Fibroblast of skin of back (primary cell): ENCODE measurements at regions not wholly inside any gene's neighbourhood (a gene's known extent, or its start where the extent isn't known, plus 50 kb on each side); places are given as distances from the start of the nearest gene placed in this dataset.
"Not testable (repeated sequence)": the region's sequence is repeated elsewhere in the genome, so short reads cannot be mapped to it uniquely, and the experiment has no call there.

Experiments
- DNase-seq: peaks from one replicate; pipeline ENCODE4 v3.0.0-alpha.2; 2013

DNA sequence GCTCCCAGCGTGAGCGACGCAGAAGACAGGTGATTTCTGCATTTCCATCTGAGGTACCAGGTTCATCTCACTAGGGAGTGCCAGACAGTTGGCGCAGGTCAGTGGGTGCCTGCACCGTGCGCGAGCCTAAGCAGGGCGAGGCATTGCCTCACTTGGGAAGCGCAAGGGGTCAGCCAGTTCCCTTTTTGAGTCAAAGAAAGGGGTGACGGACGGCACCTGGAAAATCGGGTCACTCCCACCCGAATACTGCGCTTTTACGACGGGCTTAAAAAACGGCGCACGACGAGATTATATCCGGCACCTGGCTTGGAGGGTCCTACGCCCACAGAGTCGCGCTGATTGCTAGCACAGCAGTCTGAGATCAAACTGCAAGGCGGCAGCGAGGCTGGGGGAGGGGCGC lies 915.9 kb upstream of the FBXO33 start:
- DNase-seq, result not testable (repeated sequence)

DNA sequence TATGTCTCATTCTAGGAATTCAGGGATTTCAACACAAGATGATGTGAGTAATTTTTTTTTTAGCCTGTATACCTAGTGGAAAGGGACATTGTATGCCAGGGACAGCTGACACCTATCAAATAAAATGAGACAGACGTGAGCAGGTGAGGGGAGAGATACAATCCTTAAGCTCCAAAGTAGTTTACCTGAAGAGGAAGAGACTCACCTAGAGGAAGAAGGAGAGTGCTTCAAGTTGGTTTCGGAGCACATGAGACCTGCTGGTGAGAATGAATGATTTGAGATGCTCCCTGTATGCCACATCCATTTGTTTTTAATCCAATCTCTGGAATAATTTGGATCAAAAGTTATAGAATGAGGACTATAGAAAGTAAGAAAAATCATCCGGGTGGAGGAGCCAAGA lies 915.4 kb upstream of the FBXO33 start:
- DNase-seq, result no peak

DNA sequence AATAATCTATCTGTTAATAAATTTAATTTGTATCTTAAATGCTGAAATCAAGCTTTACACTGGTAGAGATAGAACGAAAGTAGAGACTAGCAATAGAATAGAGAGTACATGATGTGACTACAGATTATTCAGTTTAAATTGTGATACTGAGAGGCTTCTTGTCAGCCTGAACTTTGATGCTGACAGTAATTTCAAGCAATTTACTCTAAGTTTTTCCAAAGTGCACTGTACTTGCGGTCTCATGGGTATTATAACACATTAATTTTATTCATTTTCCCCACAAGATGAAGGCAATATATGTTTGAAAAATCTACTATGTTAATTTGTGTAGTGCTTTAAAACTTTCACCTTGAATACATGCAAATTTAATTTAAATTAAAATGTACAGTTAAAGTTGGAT lies 914.0 kb upstream of the FBXO33 start:
- no peak for DNase-seq

DNA sequence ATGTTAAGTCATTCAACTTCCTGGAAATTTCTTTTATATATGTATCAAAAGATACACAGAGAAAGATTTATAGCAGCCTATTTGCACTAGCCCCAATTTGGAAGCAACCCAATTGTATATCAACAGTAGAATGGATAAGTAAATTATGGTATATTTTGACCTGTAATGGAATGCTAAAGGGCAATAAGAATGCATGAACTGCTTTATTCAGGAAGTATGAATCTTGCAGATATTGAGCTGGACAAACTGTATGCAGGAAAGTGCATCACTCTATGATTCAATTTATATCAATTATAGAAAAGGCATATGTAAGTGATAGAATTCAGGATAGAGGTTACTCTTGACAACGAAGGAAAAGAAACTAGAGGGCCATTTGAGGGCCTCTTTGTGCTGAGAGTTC lies 913.1 kb upstream of the FBXO33 start:
- DNase-seq, result no peak

DNA sequence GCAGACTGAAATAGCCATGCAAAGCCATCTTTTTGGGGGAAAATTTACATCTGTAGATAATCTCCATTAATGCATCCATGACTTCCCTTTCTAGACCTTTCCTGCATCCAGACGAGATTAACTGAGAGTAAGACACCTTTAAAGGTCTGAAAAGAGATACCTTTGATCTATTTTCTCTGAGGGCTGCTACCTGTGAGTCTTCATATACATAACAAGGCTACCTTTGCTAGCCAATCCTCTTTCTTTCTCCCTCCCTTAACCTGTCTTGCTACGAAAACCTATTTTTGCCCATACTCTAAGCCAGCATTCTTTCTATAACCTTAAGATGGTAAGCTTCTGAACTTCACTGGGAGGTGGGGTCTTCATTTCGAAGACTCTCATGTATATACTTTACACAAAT lies 908.5 kb upstream of the FBXO33 start:
- DNase-seq, result no peak

DNA sequence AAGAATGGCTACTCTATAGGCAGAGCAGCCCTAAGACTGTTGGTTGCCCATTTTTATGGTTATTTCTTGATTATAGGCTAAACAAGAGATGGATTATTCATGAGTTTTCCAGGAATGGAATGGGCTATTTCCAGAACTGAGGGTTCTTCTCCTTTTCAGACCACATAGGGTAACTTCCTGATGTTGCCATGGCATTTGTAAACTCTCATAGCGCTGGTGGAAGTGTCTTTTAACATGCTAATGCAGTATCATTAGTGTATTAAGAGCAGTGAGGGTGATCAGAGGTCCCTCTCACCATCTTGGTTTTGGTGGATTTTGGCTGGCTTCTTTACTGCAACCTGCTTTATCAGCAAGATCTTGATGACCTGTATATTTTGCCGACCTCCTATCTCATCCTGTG lies 904.6 kb upstream of the FBXO33 start:
- DNase-seq, result no peak

DNA sequence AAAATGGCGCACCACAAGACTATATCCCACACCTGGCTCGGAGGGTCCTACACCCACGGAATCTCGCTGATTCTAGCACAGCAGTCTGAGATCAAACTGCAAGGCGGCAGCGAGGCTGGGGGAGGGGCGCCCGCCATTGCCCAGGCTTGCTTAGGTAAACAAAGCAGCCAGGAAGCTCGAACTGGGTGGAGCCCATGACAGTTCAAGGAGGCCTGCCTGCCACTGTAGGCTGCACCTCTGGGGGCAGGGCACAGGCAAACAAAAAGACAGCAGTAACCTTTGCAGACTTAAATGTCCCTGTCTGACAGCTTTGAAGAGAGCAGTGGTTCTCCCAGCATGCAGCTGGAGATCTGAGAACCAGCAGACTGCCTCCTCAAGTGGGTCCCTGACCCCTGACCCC lies 894.3 kb upstream of the FBXO33 start:
- DNase-seq, result not testable (repeated sequence)

DNA sequence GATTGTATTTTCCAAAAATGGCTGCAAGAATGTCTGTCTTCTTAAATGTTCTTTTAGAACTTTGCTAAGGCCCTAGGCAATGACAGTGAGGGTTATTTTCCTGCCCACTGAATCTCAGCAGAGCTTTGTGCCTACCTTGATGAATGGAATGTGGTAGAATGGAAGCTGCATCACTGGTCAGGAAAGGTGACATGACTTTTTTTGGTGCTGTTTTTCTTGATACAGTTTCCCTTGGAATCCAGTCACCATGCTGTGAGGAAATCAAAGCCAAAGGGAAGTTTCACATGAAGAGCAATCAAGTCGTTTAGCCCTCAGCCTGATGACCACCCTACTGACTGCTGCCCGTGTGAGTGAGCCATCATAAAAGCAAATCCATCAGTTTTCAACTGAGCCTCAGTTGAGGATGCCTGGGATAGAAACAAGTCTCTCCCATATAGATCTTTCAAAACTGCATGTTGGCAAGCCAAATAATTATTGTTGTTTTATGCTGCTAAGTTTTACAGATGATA lies 886.0 kb upstream of the FBXO33 start:
- DNase-seq, result no peak

DNA sequence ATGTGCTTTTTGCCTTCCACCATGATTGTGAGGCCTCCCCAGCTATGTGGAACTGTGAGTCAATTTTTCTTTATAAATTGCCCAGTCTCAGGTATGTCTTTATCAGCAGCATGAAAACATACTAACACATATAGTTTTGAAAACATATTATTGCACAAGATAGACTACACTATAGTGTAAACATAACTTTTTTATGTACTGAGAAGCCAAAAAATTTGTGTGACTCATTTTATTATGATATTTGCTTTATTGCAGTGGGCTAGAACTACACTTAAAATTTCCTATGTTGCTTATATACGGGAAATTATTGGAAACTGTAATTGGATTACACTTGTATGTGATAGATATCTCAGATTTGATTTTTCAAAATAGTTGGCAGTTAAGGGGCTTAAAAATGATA lies 885.5 kb upstream of the FBXO33 start:
- DNase-seq, result no peak

DNA sequence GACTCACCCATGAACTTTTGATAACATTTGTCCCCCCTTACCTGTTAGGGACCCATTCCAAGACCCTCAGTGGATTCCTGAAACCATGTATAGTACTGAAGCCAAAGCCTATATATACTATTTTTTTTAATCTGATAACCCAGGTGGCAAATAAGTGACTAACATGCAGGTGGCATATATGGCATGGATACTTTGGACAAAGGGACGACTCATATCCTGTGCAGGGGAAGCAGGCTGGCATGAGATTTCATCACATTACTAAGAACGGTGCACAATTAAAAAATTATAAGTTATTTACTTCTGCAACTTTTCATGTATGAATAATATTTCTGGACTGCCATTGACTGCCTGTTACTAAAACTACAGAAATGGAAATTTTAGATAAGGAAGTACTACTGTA lies 880.1 kb upstream of the FBXO33 start:
- DNase-seq, result no peak

DNA sequence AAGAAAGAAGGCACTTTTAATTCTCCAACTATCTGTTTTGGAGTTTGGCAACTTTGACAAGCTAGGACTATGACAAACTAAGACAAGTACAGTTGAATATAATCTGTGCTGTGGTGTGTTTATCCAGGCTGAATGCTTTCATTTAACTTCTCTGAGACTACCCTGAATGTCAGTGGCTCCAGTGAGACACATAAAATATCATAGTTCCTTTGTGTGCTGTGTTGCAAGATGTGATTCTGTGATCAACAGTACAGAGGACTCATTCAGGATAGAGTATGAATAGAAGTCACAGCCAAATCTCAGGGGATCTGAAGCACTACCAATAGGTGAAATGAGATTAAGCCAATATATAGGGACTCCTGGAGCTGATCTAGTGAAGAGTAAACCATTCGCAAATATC lies 876.9 kb upstream of the FBXO33 start:
- DNase-seq, result no peak

DNA sequence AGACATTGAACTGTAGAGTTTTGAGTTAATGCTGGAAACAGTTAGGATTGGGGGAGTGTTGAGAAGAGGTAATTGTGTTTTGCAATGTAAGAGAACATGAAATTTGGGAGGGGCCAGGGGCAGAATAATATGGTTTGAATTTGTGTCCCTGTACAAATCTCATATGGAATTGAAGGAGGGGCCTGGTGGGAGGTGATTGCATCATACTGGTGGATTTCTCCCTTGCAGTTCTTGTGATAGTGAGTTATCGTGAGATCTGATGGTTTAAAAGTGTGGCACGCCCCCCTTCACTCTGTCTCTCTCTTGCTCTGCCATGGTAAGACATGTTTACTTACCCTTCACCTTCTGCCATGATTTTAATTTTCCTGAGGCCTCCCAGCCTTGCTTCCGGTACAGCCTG lies 876.0 kb upstream of the FBXO33 start:
- DNase-seq, result no peak

DNA sequence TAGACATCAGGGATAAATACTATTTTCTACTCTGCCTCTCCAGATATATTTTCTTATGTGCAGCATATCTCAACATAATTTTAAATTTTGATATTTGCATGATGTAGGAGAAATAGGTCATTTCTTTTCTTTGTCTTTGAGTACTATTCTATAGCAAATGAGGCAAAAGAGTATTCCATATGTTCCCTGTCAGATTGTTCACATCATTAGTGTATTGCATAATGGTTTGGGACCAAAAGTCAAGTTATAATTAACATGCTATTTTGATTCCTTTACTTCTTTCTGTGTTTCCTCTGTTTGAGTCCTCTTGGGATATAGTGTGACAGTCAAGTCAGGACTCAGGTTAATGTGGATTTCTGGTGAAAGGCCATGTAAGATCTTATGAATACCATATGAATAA lies 864.6 kb upstream of the FBXO33 start:
- DNase-seq, result no peak

DNA sequence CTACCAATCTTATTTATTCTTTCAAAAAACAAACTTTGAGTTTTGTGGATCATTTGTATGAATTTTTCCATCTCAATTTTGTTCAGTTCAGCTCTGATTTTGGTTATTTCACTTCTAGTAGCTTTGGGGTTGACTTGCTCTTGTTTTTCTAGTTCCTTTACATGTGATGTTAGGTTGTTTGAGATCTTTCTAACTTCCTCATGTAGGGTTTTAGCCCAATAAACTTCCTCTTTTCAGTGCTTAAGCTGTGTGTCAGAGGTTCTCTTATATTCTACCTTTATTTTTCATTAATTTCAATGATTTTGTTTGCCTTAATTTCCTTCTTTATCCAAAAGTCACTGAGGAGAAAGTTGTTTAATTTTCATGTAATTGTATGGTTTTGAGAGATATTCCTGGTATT lies 860.4 kb upstream of the FBXO33 start:
- DNase-seq, result no peak

DNA sequence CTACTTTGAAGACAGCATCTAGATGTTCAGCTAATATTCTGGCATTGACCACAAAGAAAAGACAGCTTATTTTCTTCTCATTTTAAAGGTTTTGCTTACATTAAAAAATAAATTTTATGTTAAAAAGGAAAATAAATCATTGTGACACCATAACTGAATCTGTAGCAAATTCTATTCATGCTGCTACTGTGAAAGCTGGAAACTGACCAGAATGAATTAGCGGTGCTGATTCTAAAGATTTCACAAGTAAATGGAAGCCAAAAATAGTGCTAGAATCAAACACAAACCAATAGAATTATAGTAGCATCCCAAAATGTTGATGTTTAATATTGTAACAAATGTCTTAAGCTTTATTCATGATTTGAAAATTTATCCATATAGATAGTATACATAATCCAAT lies 850.0 kb upstream of the FBXO33 start:
- DNase-seq, result no peak

DNA sequence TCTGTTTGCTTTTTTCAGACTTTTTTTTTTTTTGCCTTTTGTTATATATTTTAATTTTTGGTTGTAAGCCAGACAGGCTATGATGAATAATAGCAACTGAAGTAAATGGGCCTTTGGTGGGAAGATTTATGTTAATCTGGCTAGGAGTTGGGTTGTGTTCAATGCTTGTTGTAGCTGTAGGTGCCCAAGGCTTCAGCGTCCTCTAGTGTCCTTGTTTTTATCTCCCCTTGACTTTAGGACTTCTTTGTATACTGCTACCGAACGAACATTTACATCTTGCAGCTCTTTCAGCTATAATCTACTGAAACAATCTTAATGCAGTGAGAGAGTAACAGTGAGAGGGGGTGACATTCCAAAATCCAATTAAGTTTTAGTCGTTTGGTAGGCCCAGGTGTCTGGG lies 848.4 kb upstream of the FBXO33 start:
- DNase-seq, result no peak

DNA sequence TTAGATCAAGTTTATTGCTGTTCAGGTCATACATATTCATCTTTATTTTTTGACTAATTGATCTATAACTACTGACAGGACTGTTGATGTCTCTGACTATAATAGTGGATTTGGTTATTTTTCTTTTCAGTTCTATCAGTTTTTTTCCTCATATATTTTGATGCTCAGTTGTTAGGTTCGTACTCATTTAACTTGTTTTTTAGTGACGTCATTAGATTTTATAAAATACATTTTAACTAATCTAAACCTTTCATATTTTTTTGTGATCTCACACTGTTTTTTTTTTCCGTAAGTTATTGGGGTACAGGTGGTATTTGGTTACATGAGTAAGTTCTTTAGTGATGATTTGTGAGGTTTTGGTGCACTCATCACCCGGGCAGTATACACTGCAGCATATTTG lies 841.2 kb upstream of the FBXO33 start:
- no peak for DNase-seq

DNA sequence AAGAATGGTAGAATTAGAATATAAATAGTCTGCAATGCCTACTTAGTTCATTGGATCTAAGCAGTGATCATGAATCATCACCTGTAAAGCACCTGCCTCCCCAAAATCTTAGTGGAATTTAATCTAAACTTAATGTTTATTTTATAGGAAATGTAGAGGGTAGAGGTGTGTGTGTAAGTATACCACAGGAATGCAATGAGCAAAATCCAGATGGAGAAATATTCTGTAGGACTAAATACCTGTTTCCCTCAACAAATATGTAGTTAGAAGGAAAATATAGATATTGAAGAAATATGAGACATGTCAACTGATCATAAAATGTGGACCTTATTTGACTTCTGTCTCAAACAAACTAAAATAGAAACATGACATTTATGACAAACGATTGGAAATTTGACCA lies 839.2 kb upstream of the FBXO33 start:
- no peak for DNase-seq

DNA sequence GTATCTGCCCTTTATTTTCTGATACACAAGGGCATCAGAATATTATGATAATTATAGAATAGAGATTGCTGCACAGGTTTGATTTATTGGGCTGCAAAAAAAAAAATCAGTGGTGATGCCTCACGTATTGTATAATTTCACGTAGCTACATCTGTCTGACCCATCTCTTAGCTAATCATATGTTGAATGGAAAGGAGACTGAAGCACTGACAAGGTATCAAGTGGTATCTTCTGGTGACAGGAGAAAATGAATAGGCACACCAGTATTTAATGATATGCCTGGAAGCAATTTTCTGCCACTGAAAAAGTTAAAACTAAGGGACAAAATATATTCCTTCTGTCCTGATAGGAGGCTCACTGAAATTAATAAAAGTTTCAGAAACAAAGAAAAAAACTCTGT lies 837.2 kb upstream of the FBXO33 start:
- DNase-seq, result no peak

DNA sequence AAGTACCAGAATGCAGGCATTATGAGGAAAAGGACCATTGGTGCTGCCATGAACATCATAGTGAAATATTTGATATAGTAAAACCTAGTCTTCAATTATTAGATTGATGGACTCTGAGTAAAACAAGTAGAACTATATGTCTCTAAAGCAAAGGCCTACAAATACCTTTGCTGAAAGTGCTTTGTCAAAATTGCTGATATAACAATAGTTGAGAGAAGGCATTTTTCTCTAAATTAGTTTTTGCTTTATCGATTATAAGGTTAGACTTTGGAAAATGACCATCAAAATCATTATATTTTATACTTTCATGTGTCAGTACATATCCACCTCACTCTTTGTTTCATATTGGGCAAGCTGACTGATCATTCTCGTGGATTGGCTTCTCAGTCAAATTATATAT lies 836.0 kb upstream of the FBXO33 start:
- no peak for DNase-seq

DNA sequence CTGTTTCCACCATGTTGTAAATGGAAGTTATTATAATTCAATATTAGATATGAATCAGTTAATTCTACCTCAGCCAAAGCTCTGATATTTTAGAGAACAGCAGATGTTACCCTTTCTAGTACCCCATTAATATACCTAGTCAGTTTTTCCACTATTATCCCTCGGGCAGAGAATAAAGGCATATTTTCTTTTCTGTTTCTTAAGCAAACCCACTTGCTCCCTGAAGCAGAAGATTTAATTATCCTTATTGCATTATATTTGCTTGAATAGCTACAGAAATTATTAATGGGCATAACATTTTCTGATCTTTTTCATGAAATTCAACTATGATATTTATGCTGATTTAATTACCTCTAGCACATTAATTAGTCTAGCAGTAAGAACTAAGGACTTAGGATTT lies 832.9 kb upstream of the FBXO33 start:
- no peak for DNase-seq

DNA sequence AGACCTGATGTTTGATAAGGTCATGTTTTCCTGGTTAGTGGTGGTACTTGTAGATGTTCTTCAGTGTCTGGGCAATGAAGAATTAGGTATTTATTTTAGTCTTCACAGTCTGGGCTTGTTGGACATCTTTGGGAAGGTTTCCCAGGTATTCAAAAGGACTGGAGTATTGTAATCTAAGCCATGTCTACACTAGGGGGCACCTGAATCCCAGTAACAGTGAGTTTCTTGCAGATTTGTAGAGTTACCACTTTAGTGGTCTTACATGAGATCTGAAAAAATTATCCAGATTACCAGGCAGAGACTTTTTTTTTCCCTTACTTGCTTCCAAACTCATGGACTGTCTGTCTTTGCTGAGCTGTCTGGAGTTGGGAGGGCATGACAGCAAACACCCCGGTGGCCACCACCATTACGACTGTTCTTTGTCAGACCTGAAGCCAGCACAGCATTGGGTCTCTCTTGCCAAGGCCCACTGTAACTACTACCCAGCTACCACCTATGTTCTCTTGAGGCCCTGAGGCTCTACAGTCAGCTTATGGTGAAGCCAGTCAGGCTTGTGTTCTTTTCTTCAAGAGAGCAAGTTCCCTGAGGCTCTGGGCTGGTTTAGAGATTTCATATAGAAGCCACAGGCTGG lies 820.7 kb upstream of the FBXO33 start:
- no peak for DNase-seq

DNA sequence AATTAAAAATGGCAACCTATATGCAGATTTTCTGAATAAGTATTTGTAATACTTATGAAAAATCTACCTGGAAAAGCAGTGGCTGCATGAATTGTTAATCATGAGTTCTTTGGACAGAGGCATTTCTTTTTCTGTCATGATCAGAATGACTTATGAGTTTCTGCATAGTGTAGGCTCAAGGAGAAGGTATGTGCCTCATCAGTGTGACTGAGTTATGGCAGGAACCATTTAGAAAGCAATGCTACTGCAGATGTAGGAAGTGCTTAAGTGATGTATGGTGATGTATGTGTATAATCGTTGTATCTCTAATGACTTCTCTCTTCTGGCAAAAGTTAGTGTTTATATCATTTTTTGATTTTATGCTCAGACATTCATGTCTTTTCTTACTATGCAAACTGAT lies 816.4 kb upstream of the FBXO33 start:
- DNase-seq, result no peak

DNA sequence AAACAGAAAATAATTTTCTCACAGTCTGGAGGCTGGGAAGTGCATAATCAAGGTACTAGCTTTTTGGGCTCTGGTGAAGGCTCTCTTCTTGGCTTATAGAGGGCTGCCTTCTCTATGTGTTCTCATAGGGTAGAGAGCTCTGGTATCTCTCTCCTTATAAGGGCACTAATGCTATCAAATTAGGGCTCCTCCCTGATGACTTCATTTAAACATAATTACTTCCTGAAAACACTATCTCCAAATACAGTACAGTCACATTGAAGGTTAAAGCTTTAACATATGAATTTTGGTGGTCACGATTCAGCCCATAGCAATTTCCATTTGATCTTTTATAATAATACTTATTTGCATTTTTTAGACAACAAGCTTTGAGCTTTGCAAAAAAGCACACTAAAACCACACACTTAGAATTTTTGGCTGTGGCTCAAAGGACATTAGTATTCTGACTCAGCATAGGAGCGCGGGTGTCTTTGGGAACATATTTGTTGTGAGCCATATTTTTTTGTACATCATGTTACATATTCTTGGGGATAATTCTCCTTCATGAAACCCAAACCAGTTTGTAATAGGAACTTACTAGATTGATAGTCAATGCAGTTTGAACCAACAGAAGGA lies 808.1 kb upstream of the FBXO33 start:
- DNase-seq, result no peak

DNA sequence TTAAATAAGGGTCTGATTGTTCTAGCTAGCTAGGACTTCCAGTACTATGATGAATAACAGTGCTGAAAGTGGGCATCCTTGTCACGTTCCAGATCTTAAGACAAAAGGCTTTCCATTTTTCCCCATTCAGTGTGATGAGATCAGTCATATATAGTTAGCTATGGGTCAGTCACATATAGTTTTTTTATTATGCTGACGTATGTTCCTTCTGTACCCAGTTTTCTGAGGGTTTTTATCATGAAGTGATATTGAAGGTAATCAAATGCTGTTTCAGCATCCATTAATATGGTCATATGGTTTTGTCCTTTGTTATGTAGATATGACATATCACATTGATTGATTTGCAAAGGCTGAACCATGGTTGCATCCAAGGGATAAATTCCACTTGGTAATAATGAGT lies 800.1 kb upstream of the FBXO33 start:
- DNase-seq, result no peak
